Mucosa of descending colon (tissue), 3 donors: ENCODE measurements at regions not wholly inside any gene's neighbourhood (a gene's known extent, or its start where the extent isn't known, plus 50 kb on each side); places are given as distances from the start of the nearest gene placed in this dataset.

Experiments
- ATAC-seq: fragments of 200-7000 bp; cut with Tn5 transposase; one replicate; pipeline ENCODE4 v1.9.1; 2020; ENCODE audit warnings: mild to moderate bottlenecking, moderate library complexity
- DNase-seq, 3 donors: peaks; one replicate each; pipeline ENCODE4 v3.0.0-alpha.2; 2020
- H3K36me3 ChIP-seq: fragments of 200-600 bp; one replicate; pipeline ENCODE4 v1.8.0; 2021; ENCODE audit warnings: low read depth, mild to moderate bottlenecking
- H3K4me1 ChIP-seq: fragments of 200-600 bp; one replicate; pipeline ENCODE4 v1.8.0; 2021; ENCODE audit warnings: low read depth, mild to moderate bottlenecking
- H3K4me3 ChIP-seq: fragments of 200-600 bp; one replicate; pipeline ENCODE4 v1.8.0; 2021; ENCODE audit warnings: mild to moderate bottlenecking
- H3K9me3 ChIP-seq: fragments of 200-600 bp; one replicate; pipeline ENCODE4 v1.8.0; 2021; ENCODE audit warnings: mild to moderate bottlenecking
- CTCF ChIP-seq: fragments of 200-600 bp; IDR thresholded peaks from one replicate; pipeline ENCODE4 v1.8.0; 2022; ENCODE audit warnings: antibody characterized with exemption, mild to moderate bottlenecking
- intact Hi-C, 2 donors: fragments of 100-400 bp; cut with DNase I in 1 of 2; cut with micrococcal nuclease in 1 of 2; formaldehyde crosslinking; loops; one replicate each; pipeline versions ENCODE4 v1.11.0 to v1.11.1; 2022; cut with DNase I, micrococcal nuclease
- donor health status: DM: no; HTN: no; CAD: no; lungs with moderate emphysema.
- donor health status: DM: no; HTN: no; CAD: no.
- donor health status: DM: no; HTN: yes; CAD: no.

DNA sequence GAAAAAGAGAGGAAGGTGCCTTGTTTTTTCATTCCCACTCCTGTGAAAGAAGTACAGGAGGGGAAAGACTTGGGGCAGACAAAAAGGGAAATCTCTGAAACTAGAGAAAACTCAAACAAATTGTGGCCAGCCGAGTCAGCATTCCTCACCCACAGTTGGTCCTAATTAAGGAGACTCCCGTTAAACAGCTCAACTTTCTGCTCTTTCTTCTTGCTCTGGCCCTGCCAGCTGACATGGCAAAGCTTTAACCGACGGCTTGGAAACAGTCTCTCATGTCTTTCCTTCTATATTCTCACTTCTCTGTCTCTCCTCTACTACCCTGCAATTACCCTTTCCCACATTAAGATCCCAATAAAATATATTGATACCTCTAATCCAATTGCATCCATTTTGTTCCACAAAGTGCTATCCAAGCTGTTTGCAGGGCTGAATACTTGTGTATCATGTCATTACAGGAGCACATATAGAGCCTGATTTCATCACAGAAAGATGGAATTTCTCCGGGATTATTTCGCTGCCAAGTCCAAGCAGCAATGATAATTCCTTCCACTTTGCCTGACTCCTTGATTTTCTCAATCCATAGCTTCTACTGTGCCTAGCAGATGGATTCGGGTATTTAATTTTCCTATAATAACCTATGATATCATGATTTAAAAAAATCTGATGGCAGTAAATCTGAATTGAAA lies 65.4 kb upstream of the IPO9 start:
- DNase-seq (no peak), ATAC-seq (no peak)
- Histone ChIP-seq H3K36me3 (no peaks in the 10 kb centered on the region), H3K4me3 (no peak overlapping the region), H3K9me3 (no peaks in the 10 kb centered on the region), H3K4me1 (peaks cover 4% of the 10 kb centered on the region)
- intact Hi-C loops = no loop called here
- no peak for TF ChIP-seq CTCF

DNA sequence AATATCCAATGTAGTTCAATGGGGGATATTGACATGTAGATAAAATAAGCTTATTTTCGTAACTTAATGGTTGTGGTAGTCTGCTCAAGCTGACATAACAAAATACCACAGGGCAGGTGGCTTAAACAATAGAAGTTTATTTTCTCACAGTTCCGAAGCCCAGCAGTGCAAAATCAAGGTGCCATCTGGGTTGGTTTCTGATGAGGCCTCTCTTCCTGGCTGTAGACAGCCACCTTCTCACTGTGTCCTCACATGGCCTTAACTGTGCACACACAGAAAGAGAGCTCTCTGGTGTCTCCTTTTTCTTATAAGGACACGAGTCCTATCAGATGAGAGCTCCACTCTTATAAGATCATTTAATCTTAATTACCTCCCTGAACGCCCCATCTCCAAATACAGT lies 64.8 kb upstream of the IPO9 start:
- DNase-seq (no peak), ATAC-seq (no peak)
- TF ChIP-seq CTCF = no peak
- intact Hi-C loops = no loop called here
- H3K4me3 ChIP-seq = no peak overlapping the region
- no peaks in the 10 kb centered on the region for H3K9me3 ChIP-seq
- peaks cover 4% of the 10 kb centered on the region for H3K4me1 ChIP-seq
- H3K36me3 ChIP-seq = no peaks in the 10 kb centered on the region

DNA sequence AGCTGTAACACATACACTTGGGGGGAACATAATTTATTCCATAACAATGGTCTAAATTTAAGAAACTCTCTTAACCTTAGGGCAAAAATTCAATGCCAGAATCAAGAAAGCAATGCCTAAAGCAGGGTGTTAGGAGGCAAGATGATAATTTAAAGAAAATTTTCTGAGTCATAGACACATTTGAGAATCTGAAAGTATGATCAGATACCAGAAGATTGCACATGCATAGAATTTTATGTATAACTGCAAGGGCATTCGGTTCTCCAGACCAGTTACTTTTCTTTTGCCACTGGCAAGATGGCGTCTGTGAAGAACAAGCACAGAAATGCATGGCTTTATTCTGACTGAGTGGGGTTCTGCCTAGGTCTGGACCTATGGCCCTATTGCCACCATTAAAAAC lies 64.4 kb upstream of the IPO9 start:
- no peak for TF ChIP-seq CTCF
- H3K9me3 ChIP-seq = no peaks in the 10 kb centered on the region
- DNase-seq = no peak
- H3K36me3 ChIP-seq = no peaks in the 10 kb centered on the region
- no peak overlapping the region for H3K4me3 ChIP-seq
- intact Hi-C loops = no loop called here
- ATAC-seq = no peak
- peaks cover 5% of the 10 kb centered on the region for H3K4me1 ChIP-seq

- Histone ChIP-seq H3K4me3 (no peak overlapping the region), H3K4me1 (peaks cover 8% of the 10 kb centered on the region), H3K36me3 (no peaks in the 10 kb centered on the region), H3K9me3 (no peaks in the 10 kb centered on the region)
- TF ChIP-seq CTCF = no peak
- DNase-seq (no peak), ATAC-seq (peak; percentile 43)
- intact Hi-C loops = no loop called here
Observed at GRCh38 chr1:201766131-201766866, 62.7 kb upstream of the IPO9 start.

DNA sequence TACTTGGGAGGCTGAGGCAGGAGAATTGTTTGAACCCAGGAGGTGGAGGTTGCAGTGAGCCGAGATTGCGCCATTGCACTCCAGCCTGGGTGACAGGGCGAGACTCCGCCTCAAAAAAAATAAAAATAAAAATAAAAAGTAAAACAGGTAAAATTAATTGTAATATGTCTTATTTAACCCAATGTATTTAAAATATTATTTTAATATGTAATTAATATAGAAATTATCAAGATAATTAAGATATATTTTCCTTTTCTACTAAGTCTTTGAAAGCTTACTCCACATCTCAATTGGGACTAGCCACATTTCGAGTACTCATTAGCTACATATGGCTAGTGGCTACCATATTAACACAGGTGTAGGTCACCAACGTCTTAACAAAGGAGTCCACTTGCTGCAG lies 61.6 kb upstream of the IPO9 start:
- intact Hi-C loops = no loop called here
- ATAC-seq = no peak
- no peaks in the 10 kb centered on the region for H3K9me3 ChIP-seq
- H3K36me3 ChIP-seq = no peaks in the 10 kb centered on the region
- no peak for DNase-seq
- H3K4me3 ChIP-seq = no peak overlapping the region
- peaks cover 8% of the 10 kb centered on the region for H3K4me1 ChIP-seq
- TF ChIP-seq CTCF = no peak
